ENCODE measurements at regions not wholly inside any gene's neighbourhood (a gene's known extent, or its start where the extent isn't known, plus 50 kb on each side); places are given as distances from the start of the nearest gene placed in this dataset.

DNA sequence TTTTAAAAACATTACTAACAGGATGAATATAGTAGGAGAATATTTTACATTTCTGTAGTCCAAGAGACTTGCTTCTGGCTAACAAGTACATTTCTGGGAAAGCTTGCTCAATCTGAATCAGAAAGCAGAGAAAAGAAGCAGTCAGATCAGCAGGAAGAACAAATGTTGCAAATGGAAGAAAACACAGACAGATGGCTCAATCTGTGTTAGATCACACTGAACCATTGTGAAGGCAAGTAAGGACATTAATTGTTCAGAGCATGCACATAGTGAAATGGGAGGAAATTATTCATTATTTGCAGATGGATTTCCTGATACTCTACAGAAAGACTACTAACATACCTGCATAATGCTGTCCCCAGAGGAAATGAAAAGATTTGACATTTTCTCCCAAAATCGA lies 65.2 kb upstream of the CNOT2 start:
- no peak for ATAC-seq
- TF ChIP-seq, protein P1, sequence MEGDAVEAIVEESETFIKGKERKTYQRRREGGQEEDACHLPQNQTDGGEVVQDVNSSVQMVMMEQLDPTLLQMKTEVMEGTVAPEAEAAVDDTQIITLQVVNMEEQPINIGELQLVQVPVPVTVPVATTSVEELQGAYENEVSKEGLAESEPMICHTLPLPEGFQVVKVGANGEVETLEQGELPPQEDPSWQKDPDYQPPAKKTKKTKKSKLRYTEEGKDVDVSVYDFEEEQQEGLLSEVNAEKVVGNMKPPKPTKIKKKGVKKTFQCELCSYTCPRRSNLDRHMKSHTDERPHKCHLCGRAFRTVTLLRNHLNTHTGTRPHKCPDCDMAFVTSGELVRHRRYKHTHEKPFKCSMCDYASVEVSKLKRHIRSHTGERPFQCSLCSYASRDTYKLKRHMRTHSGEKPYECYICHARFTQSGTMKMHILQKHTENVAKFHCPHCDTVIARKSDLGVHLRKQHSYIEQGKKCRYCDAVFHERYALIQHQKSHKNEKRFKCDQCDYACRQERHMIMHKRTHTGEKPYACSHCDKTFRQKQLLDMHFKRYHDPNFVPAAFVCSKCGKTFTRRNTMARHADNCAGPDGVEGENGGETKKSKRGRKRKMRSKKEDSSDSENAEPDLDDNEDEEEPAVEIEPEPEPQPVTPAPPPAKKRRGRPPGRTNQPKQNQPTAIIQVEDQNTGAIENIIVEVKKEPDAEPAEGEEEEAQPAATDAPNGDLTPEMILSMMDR (IDR thresholded peaks at IDR 0.05): no peak
- Histone ChIP-seq H3K27me3 (no peaks in the 10 kb centered on the region), H3K27ac (no peak overlapping the region), H3K36me3 (no peaks in the 10 kb centered on the region), H3K9me3 (no peaks in the 10 kb centered on the region), H3K4me3 (no peak overlapping the region), H3K4me1 (no peaks in the 10 kb centered on the region)
- no peak for DNase-seq
- intact Hi-C loops (cut with DNase I): no loop called here

DNA sequence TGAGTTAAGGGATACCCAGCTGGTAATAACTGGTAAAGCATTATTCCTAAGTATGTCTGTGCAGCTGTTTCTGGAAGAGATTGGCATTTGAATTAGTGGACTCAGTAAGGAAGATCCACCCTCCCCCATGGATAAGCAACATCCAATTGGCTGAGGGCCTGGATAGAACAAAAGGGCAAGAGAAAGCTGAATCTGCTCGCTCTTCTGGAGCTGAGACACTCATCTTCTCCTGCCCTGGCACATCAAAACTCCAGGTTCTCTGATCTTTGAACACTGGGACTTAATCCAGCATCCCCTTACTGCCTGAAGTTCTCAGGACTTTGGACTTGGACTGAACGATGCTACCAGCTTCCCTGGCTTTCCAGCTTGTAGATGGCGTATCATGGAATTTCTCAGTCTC lies 63.1 kb upstream of the CNOT2 start:
- intact Hi-C loops (cut with DNase I): no loop called here
- TF ChIP-seq, protein P1 (IDR thresholded peaks at IDR 0.05): no peak
- DNase-seq: no peak
- no peak overlapping the region for H3K4me3 ChIP-seq
- no peaks in the 10 kb centered on the region for H3K27me3 ChIP-seq
- no peak overlapping the region for H3K27ac ChIP-seq
- no peaks in the 10 kb centered on the region for H3K9me3 ChIP-seq
- no peaks in the 10 kb centered on the region for H3K4me1 ChIP-seq
- no peaks in the 10 kb centered on the region for H3K36me3 ChIP-seq
- ATAC-seq: no peak

GRCh38 chr12:70185301-70185700 lies 57.9 kb upstream of the CNOT2 start:
- Histone ChIP-seq H3K4me3 (no peak overlapping the region), H3K4me1 (no peaks in the 10 kb centered on the region), H3K9me3 (no peaks in the 10 kb centered on the region), H3K36me3 (no peaks in the 10 kb centered on the region), H3K27me3 (no peaks in the 10 kb centered on the region), H3K27ac (no peak overlapping the region)
- no peak for DNase-seq
- ATAC-seq: no peak
- intact Hi-C loops (cut with DNase I): no loop called here
- TF ChIP-seq, protein P1 (IDR thresholded peaks at IDR 0.05): no peak

DNA sequence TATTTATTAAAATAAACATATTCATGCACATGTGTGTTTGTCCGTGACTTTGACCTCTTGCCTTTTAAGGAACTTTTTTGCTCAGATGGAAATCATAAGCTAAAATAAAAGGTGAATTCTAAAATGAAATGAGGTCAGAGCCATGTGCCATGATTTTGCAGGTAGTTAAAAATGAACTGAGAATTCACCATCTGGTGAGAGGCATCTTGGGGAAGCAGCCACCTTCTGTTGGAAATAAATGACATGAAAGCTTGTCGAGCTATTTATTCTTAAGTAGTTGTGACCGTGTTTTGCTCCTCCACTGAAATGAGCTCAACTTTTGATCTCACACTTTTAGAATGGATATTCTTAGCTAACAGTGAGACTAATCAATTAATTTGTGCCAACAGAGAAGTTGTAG lies 56.8 kb upstream of the CNOT2 start:
- H3K4me1 ChIP-seq: no peaks in the 10 kb centered on the region
- H3K9me3 ChIP-seq: no peaks in the 10 kb centered on the region
- H3K27me3 ChIP-seq: no peaks in the 10 kb centered on the region
- H3K36me3 ChIP-seq: no peaks in the 10 kb centered on the region
- no peak for ATAC-seq
- H3K27ac ChIP-seq: no peak overlapping the region
- TF ChIP-seq, protein P1 (IDR thresholded peaks at IDR 0.05): no peak
- DNase-seq: no peak
- no peak overlapping the region for H3K4me3 ChIP-seq
- intact Hi-C loops (cut with DNase I): no loop called here

- DNase-seq (no peak), ATAC-seq (no peak)
- Histone ChIP-seq H3K4me3 (no peak overlapping the region), H3K27ac (no peak overlapping the region), H3K36me3 (no peaks in the 10 kb centered on the region), H3K4me1 (no peaks in the 10 kb centered on the region), H3K9me3 (no peaks in the 10 kb centered on the region), H3K27me3 (no peaks in the 10 kb centered on the region)
- intact Hi-C loops (cut with DNase I): no loop called here
- TF ChIP-seq, protein P1 (IDR thresholded peaks at IDR 0.05): no peak
Measured at GRCh38 chr12:70190262-70191010, 52.8 kb upstream of the CNOT2 start.

All from upper lobe of right lung (tissue), 1 donor.